Testis (tissue), 2 donors: ENCODE measurements at regions not wholly inside any gene's neighbourhood (a gene's known extent, or its start where the extent isn't known, plus 50 kb on each side); places are given as distances from the start of the nearest gene placed in this dataset.

Source experiments
- POLR2A ChIP-seq: fragments of 450-650 bp; IDR thresholded peaks from one replicate; pipeline ENCODE4 v1.6.1; 2017; ENCODE audit warnings: antibody characterized with exemption, mild to moderate bottlenecking, moderate library complexity
- TF ChIP-seq, protein P1 (sequence below), 3 experiments: fragments of 450-650 bp in 2 of 3; fragments of 200-600 bp in 1 of 3; sonication (generic) in 1 of 3; IDR thresholded peaks; one replicate each; pipeline ENCODE4 v1.5.1; 2016 to 2019; ENCODE audit warnings: antibody characterized with exemption in 3 of 3, mild to moderate bottlenecking in 2 of 3, moderate library complexity in 1 of 3

- TF ChIP-seq POLR2A, result no peak
- TF ChIP-seq, protein P1, sequence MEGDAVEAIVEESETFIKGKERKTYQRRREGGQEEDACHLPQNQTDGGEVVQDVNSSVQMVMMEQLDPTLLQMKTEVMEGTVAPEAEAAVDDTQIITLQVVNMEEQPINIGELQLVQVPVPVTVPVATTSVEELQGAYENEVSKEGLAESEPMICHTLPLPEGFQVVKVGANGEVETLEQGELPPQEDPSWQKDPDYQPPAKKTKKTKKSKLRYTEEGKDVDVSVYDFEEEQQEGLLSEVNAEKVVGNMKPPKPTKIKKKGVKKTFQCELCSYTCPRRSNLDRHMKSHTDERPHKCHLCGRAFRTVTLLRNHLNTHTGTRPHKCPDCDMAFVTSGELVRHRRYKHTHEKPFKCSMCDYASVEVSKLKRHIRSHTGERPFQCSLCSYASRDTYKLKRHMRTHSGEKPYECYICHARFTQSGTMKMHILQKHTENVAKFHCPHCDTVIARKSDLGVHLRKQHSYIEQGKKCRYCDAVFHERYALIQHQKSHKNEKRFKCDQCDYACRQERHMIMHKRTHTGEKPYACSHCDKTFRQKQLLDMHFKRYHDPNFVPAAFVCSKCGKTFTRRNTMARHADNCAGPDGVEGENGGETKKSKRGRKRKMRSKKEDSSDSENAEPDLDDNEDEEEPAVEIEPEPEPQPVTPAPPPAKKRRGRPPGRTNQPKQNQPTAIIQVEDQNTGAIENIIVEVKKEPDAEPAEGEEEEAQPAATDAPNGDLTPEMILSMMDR (IDR thresholded peaks at IDR 0.05), result no peak
Observed at GRCh38 chr1:112797224-112797623, 82.1 kb upstream of the PPM1J start.
